GM12878 (cell line): ENCODE measurements at regions not wholly inside any gene's neighbourhood (a gene's known extent, or its start where the extent isn't known, plus 50 kb on each side); places are given as distances from the start of the nearest gene placed in this dataset.

Experiments used
- ATAC-seq: fragments of 200-7000 bp; cut with Tn5 transposase; 3 replicates; pipeline ENCODE4 v1.9.1; 2020; ENCODE audit warnings: mild to moderate bottlenecking, moderate library complexity
- BruUV-seq: library from RNA; stranded (reverse); fragments of 400-500 nt; replicated peaks from 2 replicates; lab custom pipeline; 2021; lab: Mats Ljungman, UMichigan
- CTCF ChIA-PET: fragments of 300-600 bp; sonication (Branson Sonifier 250); formaldehyde crosslinking; extraction: SDS; loops from one replicate; lab custom pipeline; 2021; ENCODE audit warnings: inconsistent platforms; lab: Yijun Ruan, JAX
- POLR2A ChIA-PET: fragments of 350-600 bp; formaldehyde crosslinking; extraction: SDS; loops from one replicate; lab custom pipeline; 2021; ENCODE audit warnings: inconsistent platforms; lab: Charles Lee
- RAD21 ChIA-PET: fragments of 300-600 bp; sonication (Branson Sonifier 250); formaldehyde crosslinking; loops from one replicate; lab custom pipeline; 2023; ENCODE audit warnings: antibody characterized with exemption; ENCODE audit not compliant: unreplicated experiment; lab: Charles Lee
- SMC1A ChIA-PET: fragments of 300-600 bp; sonication (Branson Sonifier 250); formaldehyde crosslinking; loops from one replicate; lab custom pipeline; 2023; ENCODE audit not compliant: unreplicated experiment, uncharacterized antibody; lab: Charles Lee
- DNase-seq: peaks from one replicate; pipeline ENCODE4 v3.0.0-alpha.2; 2011; ENCODE audit warnings: low read depth, low spot score
- FAIRE-seq: peaks from 3 replicates; lab custom pipeline; 2011; peaks lifted over from hg19 to GRCh38; lab: Jason Lieb, UNC
- H2AFZ ChIP-seq: 2 replicates; pipeline ENCODE4 v1.6.0; 2011; ENCODE audit warnings: low read depth, low read length, control low read depth; ENCODE audit not compliant: control insufficient read depth
- H3K27ac ChIP-seq: 2 replicates; pipeline ENCODE4 v1.5.1; 2011; ENCODE audit warnings: control low read depth; ENCODE audit not compliant: control insufficient read depth, insufficient read depth
- H3K27me3 ChIP-seq, 2 experiments: replicated peaks in 1 of 2; 2 replicates each; pipeline versions ENCODE4 v1.6.0 to v1.6.1; 2011; ENCODE audit warnings: low read length in 1 of 2; ENCODE audit not compliant: control insufficient read depth in 2 of 2, insufficient read depth in 2 of 2
- H3K36me3 ChIP-seq, 2 experiments: 2 replicates each; pipeline ENCODE4 v1.5.1; 2011; ENCODE audit warnings: low read length in 1 of 2; ENCODE audit not compliant: control insufficient read depth in 2 of 2, insufficient read depth in 2 of 2
- H3K4me1 ChIP-seq: 2 replicates; pipeline ENCODE4 v1.6.1; 2011; ENCODE audit warnings: mild to moderate bottlenecking, low read length, moderate library complexity, mixed read lengths; ENCODE audit not compliant: control insufficient read depth, insufficient read depth
- H3K4me2 ChIP-seq: 2 replicates; pipeline ENCODE4 v1.6.0; 2011; ENCODE audit warnings: control low read depth; ENCODE audit not compliant: control insufficient read depth, insufficient read depth
- H3K4me3 ChIP-seq: fragments of 200-600 bp; sonication (generic); 2 replicates; pipeline ENCODE4 v1.5.1; 2016
- H3K79me2 ChIP-seq: 2 replicates; pipeline ENCODE4 v1.6.0; 2011; ENCODE audit warnings: low read length; ENCODE audit not compliant: control insufficient read depth, insufficient read depth
- H3K9ac ChIP-seq: 2 replicates; pipeline ENCODE4 v1.8.0; 2011; ENCODE audit warnings: low read length, control low read depth, mixed read lengths; ENCODE audit not compliant: control insufficient read depth, insufficient read depth
- H3K9me3 ChIP-seq: replicated peaks from 3 replicates; pipeline ENCODE4 v1.5.1; 2011; ENCODE audit warnings: mild to moderate bottlenecking, low read length; ENCODE audit not compliant: control insufficient read depth, insufficient read depth
- H4K20me1 ChIP-seq: 2 replicates; pipeline ENCODE4 v1.6.0; 2011; ENCODE audit not compliant: control insufficient read depth, insufficient read depth
- CHD4 ChIP-seq: fragments of 200-600 bp; sonication (generic); IDR thresholded peaks from 2 replicates; pipeline ENCODE4 v1.6.1; 2016; ENCODE audit warnings: mild to moderate bottlenecking
- HDAC6 ChIP-seq: fragments of 200-600 bp; sonication (generic); IDR thresholded peaks from one replicate; pipeline ENCODE4 v1.8.0; 2017; ENCODE audit warnings: antibody characterized with exemption; ENCODE audit not compliant: unreplicated experiment
- JUNB ChIP-seq: IDR thresholded peaks from 2 replicates; pipeline ENCODE4 v1.6.1; 2016; ENCODE audit warnings: antibody characterized with exemption, mild to moderate bottlenecking
- MXI1 ChIP-seq: fragments of 150-350 bp; IDR thresholded peaks from 2 replicates; pipeline ENCODE4 v1.6.1; 2011; ENCODE audit warnings: low read depth, mild to moderate bottlenecking, inconsistent platforms, low read length, improper control_type of control experiment
- RB1 ChIP-seq: fragments of 450-650 bp; formaldehyde crosslinking; IDR thresholded peaks from 2 replicates; pipeline ENCODE4 v1.6.1; 2017; ENCODE audit warnings: mild to moderate bottlenecking, borderline replicate concordance
- WGBS: methylation state at CpG from one replicate; pipeline ENCODE4 v1.1.6; 2016; ENCODE audit warnings: low lambda C conversion rate; ENCODE audit not compliant: insufficient replicate concordance, insufficient coverage; ENCODE audit errors: missing lambda C conversion rate; 5-methylcytosine and 5-hydroxymethylcytosine counted together
- in situ Hi-C: fragments of 300-500 bp; cut with MboI; formaldehyde crosslinking; loops from 9 replicates; pipeline ENCODE4 v1.14.3; 2018; ENCODE audit warnings: mixed read lengths
- intact Hi-C: fragments of 100-400 bp; cut with micrococcal nuclease; formaldehyde crosslinking; loops from one replicate; pipeline ENCODE4 v1.14.2; 2022; ENCODE audit not compliant: unreplicated experiment
- TF ChIP-seq, protein P1 (sequence below): fragments of 450-650 bp; IDR thresholded peaks from 2 replicates; pipeline ENCODE4 v1.6.1; 2016; ENCODE audit warnings: mild to moderate bottlenecking
- TF ChIP-seq, protein P2 (sequence below): IDR thresholded peaks from 2 replicates; pipeline ENCODE4 v1.6.1; 2012; ENCODE audit warnings: mild to moderate bottlenecking, low read depth, low read length

DNA sequence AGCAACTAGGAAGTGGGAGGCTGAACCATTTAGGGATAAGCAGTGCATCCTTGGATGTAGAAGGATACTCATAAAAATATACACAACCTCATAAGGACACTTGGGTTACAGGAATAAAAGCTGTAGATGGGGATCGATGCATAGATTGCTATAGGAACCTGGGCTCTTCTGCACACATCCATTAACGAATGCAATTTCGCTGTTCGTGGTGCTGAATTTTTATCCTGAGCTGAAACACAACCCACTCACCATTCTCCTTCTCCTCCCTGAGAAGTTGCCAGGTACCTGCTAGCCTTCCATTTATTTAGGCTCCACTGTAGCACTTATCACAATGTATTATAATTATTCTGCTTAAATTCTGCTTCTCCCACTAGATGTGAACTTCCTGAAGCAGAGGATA lies 320.6 kb upstream of the BRINP1 start:
- POLR2A ChIA-PET, result no interaction called here

GRCh38 chr9:119688547-119688946 lies 319.3 kb upstream of the BRINP1 start:
- Histone ChIP-seq H3K36me3 (no peaks in the 10 kb centered on the region), H2AFZ (no peak overlapping the region), H3K9me3 (no peaks in the 10 kb centered on the region), H3K4me3 (no peak overlapping the region), H3K27me3 (no peaks in the 10 kb centered on the region), H3K4me1 (no peaks in the 10 kb centered on the region), H3K79me2 (no peaks in the 10 kb centered on the region), H4K20me1 (no peaks in the 10 kb centered on the region), H3K4me2 (no peak overlapping the region), H3K27ac (no peak overlapping the region), H3K9ac (no peak overlapping the region)
- FAIRE-seq, result no peak
- in situ Hi-C loops, result no loop called here
- RAD21 ChIA-PET, result no interaction called here
- SMC1A ChIA-PET, result no interaction called here
- CTCF ChIA-PET, result no interaction called here
- no peak for DNase-seq
- POLR2A ChIA-PET, result no interaction called here
- WGBS, result 0% methylated on average over 3 of the region's 3 CpGs
- no peak for ATAC-seq
- intact Hi-C loops, result no loop called here
- no TSS peak for BruUV-seq
- no peak for TF ChIP-seq RB1
- TF ChIP-seq, protein P1, sequence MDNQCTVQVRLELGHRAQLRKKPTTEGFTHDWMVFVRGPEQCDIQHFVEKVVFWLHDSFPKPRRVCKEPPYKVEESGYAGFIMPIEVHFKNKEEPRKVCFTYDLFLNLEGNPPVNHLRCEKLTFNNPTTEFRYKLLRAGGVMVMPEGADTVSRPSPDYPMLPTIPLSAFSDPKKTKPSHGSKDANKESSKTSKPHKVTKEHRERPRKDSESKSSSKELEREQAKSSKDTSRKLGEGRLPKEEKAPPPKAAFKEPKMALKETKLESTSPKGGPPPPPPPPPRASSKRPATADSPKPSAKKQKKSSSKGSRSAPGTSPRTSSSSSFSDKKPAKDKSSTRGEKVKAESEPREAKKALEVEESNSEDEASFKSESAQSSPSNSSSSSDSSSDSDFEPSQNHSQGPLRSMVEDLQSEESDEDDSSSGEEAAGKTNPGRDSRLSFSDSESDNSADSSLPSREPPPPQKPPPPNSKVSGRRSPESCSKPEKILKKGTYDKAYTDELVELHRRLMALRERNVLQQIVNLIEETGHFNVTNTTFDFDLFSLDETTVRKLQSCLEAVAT, result no peak
- no peak for TF ChIP-seq JUNB

More for the DNA sequence above, 320.6 kb upstream of the BRINP1 start:
- RAD21 ChIA-PET, result no interaction called here
- 3% methylated on average over 4 of the region's 4 CpGs for WGBS
- CTCF ChIA-PET, result no interaction called here
- intact Hi-C loops, result no loop called here
- no peaks in the 10 kb centered on the region for H3K36me3 ChIP-seq
- H3K9ac ChIP-seq, result no peak overlapping the region
- H3K4me2 ChIP-seq, result no peak overlapping the region
- FAIRE-seq (no peak), ATAC-seq (no peak), DNase-seq (no peak)
- no peak overlapping the region for H3K27ac ChIP-seq
- in situ Hi-C loops, result no loop called here
- SMC1A ChIA-PET, result no interaction called here
- H2AFZ ChIP-seq, result no peak overlapping the region
- no peaks in the 10 kb centered on the region for H3K4me1 ChIP-seq
- TF ChIP-seq, protein P2, sequence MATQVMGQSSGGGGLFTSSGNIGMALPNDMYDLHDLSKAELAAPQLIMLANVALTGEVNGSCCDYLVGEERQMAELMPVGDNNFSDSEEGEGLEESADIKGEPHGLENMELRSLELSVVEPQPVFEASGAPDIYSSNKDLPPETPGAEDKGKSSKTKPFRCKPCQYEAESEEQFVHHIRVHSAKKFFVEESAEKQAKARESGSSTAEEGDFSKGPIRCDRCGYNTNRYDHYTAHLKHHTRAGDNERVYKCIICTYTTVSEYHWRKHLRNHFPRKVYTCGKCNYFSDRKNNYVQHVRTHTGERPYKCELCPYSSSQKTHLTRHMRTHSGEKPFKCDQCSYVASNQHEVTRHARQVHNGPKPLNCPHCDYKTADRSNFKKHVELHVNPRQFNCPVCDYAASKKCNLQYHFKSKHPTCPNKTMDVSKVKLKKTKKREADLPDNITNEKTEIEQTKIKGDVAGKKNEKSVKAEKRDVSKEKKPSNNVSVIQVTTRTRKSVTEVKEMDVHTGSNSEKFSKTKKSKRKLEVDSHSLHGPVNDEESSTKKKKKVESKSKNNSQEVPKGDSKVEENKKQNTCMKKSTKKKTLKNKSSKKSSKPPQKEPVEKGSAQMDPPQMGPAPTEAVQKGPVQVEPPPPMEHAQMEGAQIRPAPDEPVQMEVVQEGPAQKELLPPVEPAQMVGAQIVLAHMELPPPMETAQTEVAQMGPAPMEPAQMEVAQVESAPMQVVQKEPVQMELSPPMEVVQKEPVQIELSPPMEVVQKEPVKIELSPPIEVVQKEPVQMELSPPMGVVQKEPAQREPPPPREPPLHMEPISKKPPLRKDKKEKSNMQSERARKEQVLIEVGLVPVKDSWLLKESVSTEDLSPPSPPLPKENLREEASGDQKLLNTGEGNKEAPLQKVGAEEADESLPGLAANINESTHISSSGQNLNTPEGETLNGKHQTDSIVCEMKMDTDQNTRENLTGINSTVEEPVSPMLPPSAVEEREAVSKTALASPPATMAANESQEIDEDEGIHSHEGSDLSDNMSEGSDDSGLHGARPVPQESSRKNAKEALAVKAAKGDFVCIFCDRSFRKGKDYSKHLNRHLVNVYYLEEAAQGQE, result peak; percentile 73
- TF ChIP-seq CHD4 (no peak), MXI1 (no peak), HDAC6 (no peak)
- no TSS peak for BruUV-seq
- no peak overlapping the region for H3K4me3 ChIP-seq
- H3K9me3 ChIP-seq, result no peaks in the 10 kb centered on the region
- no peaks in the 10 kb centered on the region for H3K79me2 ChIP-seq
- no peaks in the 10 kb centered on the region for H4K20me1 ChIP-seq
- no peaks in the 10 kb centered on the region for H3K27me3 ChIP-seq
